ENCODE measurements at regions not wholly inside any gene's neighbourhood (a gene's known extent, or its start where the extent isn't known, plus 50 kb on each side); places are given as distances from the start of the nearest gene placed in this dataset.

GRCh38 chr3:95172164-95172943 is 1109.5 kb downstream of the NSUN3 start:
- Histone ChIP-seq H4K8ac (ENCODE audit: low read depth, low read length) (no peak overlapping the region), H2AFZ (ENCODE audit: low read length) (peak overlapping the region; percentile 10), H2BK5ac (ENCODE audit: low read length) (no peak overlapping the region), H3K18ac (ENCODE audit: low read length) (no peak overlapping the region), H3K4me2 (ENCODE audit: insufficient read depth, low read length, poor library complexity, severe bottlenecking) (no peak overlapping the region), H3K4ac (ENCODE audit: low read length) (no peak overlapping the region), H3K4me3 (ENCODE audit: low read length in 2 of 2) (no peak overlapping the region), H3K36me3 (replicated peaks in 1 of 2; ENCODE audit: control insufficient read depth in 2 of 2, insufficient read depth in 2 of 2, low read length in 2 of 2) (no peaks in the 10 kb centered on the region), H3K9ac (ENCODE audit: low read depth, low read length, poor library complexity) (no peak overlapping the region), H2BK15ac (ENCODE audit: low read length) (no peak overlapping the region), H2BK12ac (ENCODE audit: low read length) (no peak overlapping the region), H3K27me3 (ENCODE audit: control insufficient read depth in 3 of 3, insufficient read depth in 3 of 3, low read depth in 1 of 3, low read length in 3 of 3) (no peaks in the 10 kb centered on the region), H3K79me1 (ENCODE audit: low read depth, low read length) (no peaks in the 10 kb centered on the region), H3K23ac (ENCODE audit: low read depth, low read length, poor library complexity) (no peak overlapping the region), H3K27ac (replicated peaks; ENCODE audit: low read length) (no peak overlapping the region), H2AK5ac (ENCODE audit: low read depth, low read length) (no peak overlapping the region), H2BK120ac (ENCODE audit: low read depth, low read length) (no peak overlapping the region), H3K14ac (ENCODE audit: low read length) (no peak overlapping the region), H4K91ac (ENCODE audit: low read depth, low read length, poor library complexity) (no peak overlapping the region), H3K9me3 (replicated peaks in 1 of 2; ENCODE audit: control insufficient read depth in 2 of 2, insufficient read depth in 1 of 2, low read depth in 1 of 2, low read length in 2 of 2) (no peaks in the 10 kb centered on the region), H3K4me1 (ENCODE audit: control insufficient read depth in 2 of 2, insufficient read depth in 1 of 2, low read depth in 1 of 2, low read length in 2 of 2) (peaks cover 2 to 4% of the 10 kb centered on the region in 2 donors)
- no peak for DNase-seq (ENCODE audit: low spot score)
- WGBS, 2 donors (ENCODE audit: extremely low coverage in 2 of 2, insufficient read length in 2 of 2, insufficient replicate concordance in 1 of 2), result no CpG with 5 or more reads among the region's 3 CpGs

- no peak overlapping the region for H3K4ac ChIP-seq (ENCODE audit: low read length)
- no CpG with 5 or more reads among the region's 2 CpGs for WGBS, 2 donors (ENCODE audit: extremely low coverage in 2 of 2, insufficient read length in 2 of 2, insufficient replicate concordance in 1 of 2)
- H2BK5ac ChIP-seq (ENCODE audit: low read length), result no peak overlapping the region
- no peaks in the 10 kb centered on the region for H3K9me3 ChIP-seq (replicated peaks in 1 of 2; ENCODE audit: control insufficient read depth in 2 of 2, insufficient read depth in 1 of 2, low read depth in 1 of 2, low read length in 2 of 2)
- H2AFZ ChIP-seq (ENCODE audit: low read length), result no peak overlapping the region
- DNase-seq (ENCODE audit: low spot score), result no peak
- H3K4me2 ChIP-seq (ENCODE audit: insufficient read depth, low read length, poor library complexity, severe bottlenecking), result no peak overlapping the region
- H3K14ac ChIP-seq (ENCODE audit: low read length), result no peak overlapping the region
- no peak overlapping the region for H2BK12ac ChIP-seq (ENCODE audit: low read length)
- no peak overlapping the region for H4K8ac ChIP-seq (ENCODE audit: low read depth, low read length)
- no peak overlapping the region for H3K18ac ChIP-seq (ENCODE audit: low read length)
- no peaks in the 10 kb centered on the region for H3K27me3 ChIP-seq (ENCODE audit: control insufficient read depth in 3 of 3, insufficient read depth in 3 of 3, low read depth in 1 of 3, low read length in 3 of 3)
- no peaks in the 10 kb centered on the region for H3K79me1 ChIP-seq (ENCODE audit: low read depth, low read length)
- no peak overlapping the region for H3K27ac ChIP-seq (replicated peaks; ENCODE audit: low read length)
- no peaks in the 10 kb centered on the region for H3K36me3 ChIP-seq (replicated peaks in 1 of 2; ENCODE audit: control insufficient read depth in 2 of 2, insufficient read depth in 2 of 2, low read length in 2 of 2)
- no peak overlapping the region for H3K4me3 ChIP-seq (ENCODE audit: low read length in 2 of 2)
- no peak overlapping the region for H2BK15ac ChIP-seq (ENCODE audit: low read length)
- peaks cover under 1 to 2% of the 10 kb centered on the region in 2 donors for H3K4me1 ChIP-seq (ENCODE audit: control insufficient read depth in 2 of 2, insufficient read depth in 1 of 2, low read depth in 1 of 2, low read length in 2 of 2)
- H4K91ac ChIP-seq (ENCODE audit: low read depth, low read length, poor library complexity), result no peak overlapping the region
- H3K9ac ChIP-seq (ENCODE audit: low read depth, low read length, poor library complexity), result no peak overlapping the region
- no peak overlapping the region for H3K23ac ChIP-seq (ENCODE audit: low read depth, low read length, poor library complexity)
- no peak overlapping the region for H2BK120ac ChIP-seq (ENCODE audit: low read depth, low read length)
- H2AK5ac ChIP-seq (ENCODE audit: low read depth, low read length), result no peak overlapping the region
Observed at GRCh38 chr3:95177096-95177495, 1114.2 kb downstream of the NSUN3 start.

- no peak overlapping the region for H2AK5ac ChIP-seq (ENCODE audit: low read depth, low read length)
- H3K18ac ChIP-seq (ENCODE audit: low read length), result no peak overlapping the region
- no peak overlapping the region for H2BK120ac ChIP-seq (ENCODE audit: low read depth, low read length)
- no peaks in the 10 kb centered on the region for H3K9me3 ChIP-seq (replicated peaks in 1 of 2; ENCODE audit: control insufficient read depth in 2 of 2, insufficient read depth in 1 of 2, low read depth in 1 of 2, low read length in 2 of 2)
- H3K36me3 ChIP-seq (replicated peaks in 1 of 2; ENCODE audit: control insufficient read depth in 2 of 2, insufficient read depth in 2 of 2, low read length in 2 of 2), result no peaks in the 10 kb centered on the region
- no peak for DNase-seq (ENCODE audit: low spot score)
- H3K79me1 ChIP-seq (ENCODE audit: low read depth, low read length), result no peaks in the 10 kb centered on the region
- H3K27me3 ChIP-seq (ENCODE audit: control insufficient read depth in 3 of 3, insufficient read depth in 3 of 3, low read depth in 1 of 3, low read length in 3 of 3), result no peaks in the 10 kb centered on the region
- no peak overlapping the region for H4K91ac ChIP-seq (ENCODE audit: low read depth, low read length, poor library complexity)
- H3K27ac ChIP-seq (replicated peaks; ENCODE audit: low read length), result no peak overlapping the region
- H4K8ac ChIP-seq (ENCODE audit: low read depth, low read length), result no peak overlapping the region
- H2AFZ ChIP-seq (ENCODE audit: low read length), result peak overlapping the region; percentile 22
- H3K23ac ChIP-seq (ENCODE audit: low read depth, low read length, poor library complexity), result no peak overlapping the region
- H3K9ac ChIP-seq (ENCODE audit: low read depth, low read length, poor library complexity), result no peak overlapping the region
- no peak overlapping the region for H3K4me3 ChIP-seq (ENCODE audit: low read length in 2 of 2)
- no CpG with 5 or more reads among the region's 6 CpGs for WGBS, 2 donors (ENCODE audit: extremely low coverage in 2 of 2, insufficient read length in 2 of 2, insufficient replicate concordance in 1 of 2)
- H3K14ac ChIP-seq (ENCODE audit: low read length), result no peak overlapping the region
- no peak overlapping the region for H2BK12ac ChIP-seq (ENCODE audit: low read length)
- H3K4me2 ChIP-seq (ENCODE audit: insufficient read depth, low read length, poor library complexity, severe bottlenecking), result no peak overlapping the region
- H2BK15ac ChIP-seq (ENCODE audit: low read length), result no peak overlapping the region
- H3K4me1 ChIP-seq (ENCODE audit: control insufficient read depth in 2 of 2, insufficient read depth in 1 of 2, low read depth in 1 of 2, low read length in 2 of 2), result no peaks in the 10 kb centered on the region
- H3K4ac ChIP-seq (ENCODE audit: low read length), result no peak overlapping the region
- H2BK5ac ChIP-seq (ENCODE audit: low read length), result peak overlapping the region; percentile 61
Observed at GRCh38 chr3:95184038-95184437, 1121.2 kb downstream of the NSUN3 start.

- Histone ChIP-seq H4K91ac (ENCODE audit: low read depth, low read length, poor library complexity) (no peak overlapping the region), H3K27me3 (ENCODE audit: control insufficient read depth in 3 of 3, insufficient read depth in 3 of 3, low read depth in 1 of 3, low read length in 3 of 3) (no peaks in the 10 kb centered on the region), H3K79me1 (ENCODE audit: low read depth, low read length) (no peaks in the 10 kb centered on the region), H3K23ac (ENCODE audit: low read depth, low read length, poor library complexity) (no peak overlapping the region), H2AFZ (ENCODE audit: low read length) (no peak overlapping the region), H2BK15ac (ENCODE audit: low read length) (no peak overlapping the region), H3K4me3 (ENCODE audit: low read length in 2 of 2) (no peak overlapping the region), H2BK5ac (ENCODE audit: low read length) (no peak overlapping the region), H3K4ac (ENCODE audit: low read length) (no peak overlapping the region), H4K8ac (ENCODE audit: low read depth, low read length) (no peak overlapping the region), H2AK5ac (ENCODE audit: low read depth, low read length) (no peak overlapping the region), H3K36me3 (replicated peaks in 1 of 2; ENCODE audit: control insufficient read depth in 2 of 2, insufficient read depth in 2 of 2, low read length in 2 of 2) (no peaks in the 10 kb centered on the region), H3K4me1 (ENCODE audit: control insufficient read depth in 2 of 2, insufficient read depth in 1 of 2, low read depth in 1 of 2, low read length in 2 of 2) (no peaks in the 10 kb centered on the region), H3K9ac (ENCODE audit: low read depth, low read length, poor library complexity) (no peak overlapping the region), H2BK12ac (ENCODE audit: low read length) (no peak overlapping the region), H3K27ac (replicated peaks; ENCODE audit: low read length) (no peak overlapping the region), H2BK120ac (ENCODE audit: low read depth, low read length) (no peak overlapping the region), H3K14ac (ENCODE audit: low read length) (no peak overlapping the region), H3K18ac (ENCODE audit: low read length) (no peak overlapping the region), H3K9me3 (replicated peaks in 1 of 2; ENCODE audit: control insufficient read depth in 2 of 2, insufficient read depth in 1 of 2, low read depth in 1 of 2, low read length in 2 of 2) (no peaks in the 10 kb centered on the region), H3K4me2 (ENCODE audit: insufficient read depth, low read length, poor library complexity, severe bottlenecking) (no peak overlapping the region)
- WGBS, 2 donors (ENCODE audit: extremely low coverage in 2 of 2, insufficient read length in 2 of 2, insufficient replicate concordance in 1 of 2), result no CpG with 5 or more reads among the region's 1 CpG
- DNase-seq (ENCODE audit: low spot score), result no peak
Observed at GRCh38 chr3:95189348-95189747, 1126.5 kb downstream of the NSUN3 start.

Measured in neuronal stem cell (in vitro differentiated cells).